ENCODE measurements at regions not wholly inside any gene's neighbourhood (a gene's known extent, or its start where the extent isn't known, plus 50 kb on each side); places are given as distances from the start of the nearest gene placed in this dataset.

GRCh38 chrX:79444694-79445210 is 77.6 kb upstream of the ITM2A start:
- DNase-seq (ENCODE audit: low read depth), result no peak
- no peak overlapping the region for H3K4me3 ChIP-seq (ENCODE audit: low read depth, low read length)
- TF ChIP-seq MAX (IDR thresholded peaks at IDR 0.05; ENCODE audit: low read depth, low read length), result no peak
- TF ChIP-seq, protein P1, sequence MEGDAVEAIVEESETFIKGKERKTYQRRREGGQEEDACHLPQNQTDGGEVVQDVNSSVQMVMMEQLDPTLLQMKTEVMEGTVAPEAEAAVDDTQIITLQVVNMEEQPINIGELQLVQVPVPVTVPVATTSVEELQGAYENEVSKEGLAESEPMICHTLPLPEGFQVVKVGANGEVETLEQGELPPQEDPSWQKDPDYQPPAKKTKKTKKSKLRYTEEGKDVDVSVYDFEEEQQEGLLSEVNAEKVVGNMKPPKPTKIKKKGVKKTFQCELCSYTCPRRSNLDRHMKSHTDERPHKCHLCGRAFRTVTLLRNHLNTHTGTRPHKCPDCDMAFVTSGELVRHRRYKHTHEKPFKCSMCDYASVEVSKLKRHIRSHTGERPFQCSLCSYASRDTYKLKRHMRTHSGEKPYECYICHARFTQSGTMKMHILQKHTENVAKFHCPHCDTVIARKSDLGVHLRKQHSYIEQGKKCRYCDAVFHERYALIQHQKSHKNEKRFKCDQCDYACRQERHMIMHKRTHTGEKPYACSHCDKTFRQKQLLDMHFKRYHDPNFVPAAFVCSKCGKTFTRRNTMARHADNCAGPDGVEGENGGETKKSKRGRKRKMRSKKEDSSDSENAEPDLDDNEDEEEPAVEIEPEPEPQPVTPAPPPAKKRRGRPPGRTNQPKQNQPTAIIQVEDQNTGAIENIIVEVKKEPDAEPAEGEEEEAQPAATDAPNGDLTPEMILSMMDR (IDR thresholded peaks at IDR 0.05; ENCODE audit: low read depth, low read length), result no peak
- TF ChIP-seq MYC (IDR thresholded peaks at IDR 0.05; ENCODE audit: low read depth, low read length), result no peak
- no peak for TF ChIP-seq POLR2A (IDR thresholded peaks at IDR 0.05; ENCODE audit: extremely low read depth, insufficient read length)

- H3K4me3 ChIP-seq (ENCODE audit: low read depth, low read length), result no peak overlapping the region
- TF ChIP-seq, protein P1 (IDR thresholded peaks at IDR 0.05; ENCODE audit: low read depth, low read length), result no peak
- no peak for TF ChIP-seq MYC (IDR thresholded peaks at IDR 0.05; ENCODE audit: low read depth, low read length)
- no peak for TF ChIP-seq MAX (IDR thresholded peaks at IDR 0.05; ENCODE audit: low read depth, low read length)
- TF ChIP-seq POLR2A (IDR thresholded peaks at IDR 0.05; ENCODE audit: extremely low read depth, insufficient read length), result no peak
- DNase-seq (ENCODE audit: low read depth), result no peak
Observed at GRCh38 chrX:79443121-79443520, 76.0 kb upstream of the ITM2A start.

DNA sequence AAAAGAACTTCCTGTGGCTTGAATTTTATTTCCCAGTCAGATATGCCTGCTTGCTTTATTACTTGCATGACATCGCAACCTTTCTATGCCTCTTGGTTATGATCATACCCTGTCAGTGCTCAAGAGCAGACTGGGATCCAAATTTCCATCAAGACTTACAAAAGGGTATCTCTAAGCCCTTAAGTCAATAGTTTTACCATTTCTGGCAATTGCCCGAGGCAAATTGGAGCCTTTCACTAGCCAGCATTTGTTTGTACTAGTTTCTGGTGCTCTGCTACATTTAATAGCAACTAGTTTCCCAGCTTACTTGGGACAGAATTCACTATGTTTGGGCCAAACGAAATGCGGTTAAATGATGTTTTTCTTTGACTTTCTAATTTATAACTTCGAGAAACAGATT is 73.2 kb upstream of the ITM2A start:
- no peak overlapping the region for H3K4me3 ChIP-seq (ENCODE audit: low read depth, low read length)
- no peak for DNase-seq (ENCODE audit: low read depth)
- TF ChIP-seq POLR2A (IDR thresholded peaks at IDR 0.05; ENCODE audit: extremely low read depth, insufficient read length), result no peak
- TF ChIP-seq, protein P1 (IDR thresholded peaks at IDR 0.05; ENCODE audit: low read depth, low read length), result no peak
- TF ChIP-seq MYC (IDR thresholded peaks at IDR 0.05; ENCODE audit: low read depth, low read length), result no peak
- no peak for TF ChIP-seq MAX (IDR thresholded peaks at IDR 0.05; ENCODE audit: low read depth, low read length)
